Astrocyte (in vitro differentiated cells and primary cell): ENCODE measurements at regions not wholly inside any gene's neighbourhood (a gene's known extent, or its start where the extent isn't known, plus 50 kb on each side); places are given as distances from the start of the nearest gene placed in this dataset.
A peak's percentile ranks its signal among the peaks of the same experiment; 100 is the strongest.

ENCODE experiments used
- DNase-seq: peaks from one replicate; pipeline ENCODE4 v3.0.0-alpha.2; 2010; ENCODE audit warnings: low read depth
- FAIRE-seq: peaks from 2 replicates; lab custom pipeline; 2011; peaks lifted over from hg19 to GRCh38; lab: Jason Lieb, UNC
- H2AFZ ChIP-seq: 2 replicates; pipeline ENCODE4 v1.6.0; 2012; ENCODE audit warnings: low read depth, low read length, inconsistent platforms
- H3K27ac ChIP-seq: 2 replicates; pipeline ENCODE4 v1.5.1; 2011; ENCODE audit warnings: low read depth, low read length, inconsistent platforms
- H3K27me3 ChIP-seq: 2 replicates; pipeline ENCODE4 v1.6.0; 2011; ENCODE audit warnings: low read length, inconsistent platforms; ENCODE audit not compliant: insufficient read depth
- H3K36me3 ChIP-seq: 2 replicates; pipeline ENCODE4 v1.5.1; 2011; ENCODE audit warnings: low read length, inconsistent platforms; ENCODE audit not compliant: insufficient read depth
- H3K4me1 ChIP-seq: 2 replicates; pipeline ENCODE4 v1.5.1; 2011; ENCODE audit warnings: low read length, inconsistent platforms; ENCODE audit not compliant: insufficient read depth
- H3K4me2 ChIP-seq: 2 replicates; pipeline ENCODE4 v1.6.0; 2012; ENCODE audit warnings: low read length, inconsistent platforms
- H3K4me3 ChIP-seq: 2 replicates; pipeline ENCODE4 v1.5.1; 2011; ENCODE audit warnings: low read depth, mild to moderate bottlenecking, low read length, inconsistent platforms; ENCODE audit not compliant: insufficient read depth
- H3K79me2 ChIP-seq: 2 replicates; pipeline ENCODE4 v1.6.0; 2012; ENCODE audit warnings: mild to moderate bottlenecking, low read length, inconsistent platforms; ENCODE audit not compliant: insufficient read depth
- H3K9ac ChIP-seq: 2 replicates; pipeline ENCODE4 v1.6.0; 2012; ENCODE audit warnings: mild to moderate bottlenecking, low read length, inconsistent platforms
- H3K9me3 ChIP-seq: 2 replicates; pipeline ENCODE4 v1.5.1; 2012; ENCODE audit warnings: low read depth, mild to moderate bottlenecking, low read length, inconsistent platforms; ENCODE audit not compliant: insufficient read depth
- H4K20me1 ChIP-seq: 2 replicates; pipeline ENCODE4 v1.6.0; 2012; ENCODE audit warnings: low read length, inconsistent platforms; ENCODE audit not compliant: insufficient read depth
- H3K27ac Mint-ChIP-seq: one replicate; pipeline ENCODE4 v1.8.0; 2021; ENCODE audit warnings: mild to moderate bottlenecking, mixed read lengths; ENCODE audit not compliant: unreplicated experiment
- H3K27me3 Mint-ChIP-seq: one replicate; pipeline ENCODE4 v1.8.0; 2021; ENCODE audit warnings: low read depth, mixed read lengths; ENCODE audit not compliant: unreplicated experiment
- H3K36me3 Mint-ChIP-seq: one replicate; pipeline ENCODE4 v1.8.0; 2021; ENCODE audit warnings: low read depth, mixed read lengths; ENCODE audit not compliant: unreplicated experiment
- H3K4me1 Mint-ChIP-seq: one replicate; pipeline ENCODE4 v1.8.0; 2021; ENCODE audit warnings: low read depth, mixed read lengths; ENCODE audit not compliant: unreplicated experiment
- H3K4me3 Mint-ChIP-seq: one replicate; pipeline ENCODE4 v1.8.0; 2021; ENCODE audit warnings: mild to moderate bottlenecking, moderate library complexity, mixed read lengths; ENCODE audit not compliant: unreplicated experiment
- H3K9me3 Mint-ChIP-seq: one replicate; pipeline ENCODE4 v1.8.0; 2021; ENCODE audit warnings: mild to moderate bottlenecking, mixed read lengths; ENCODE audit not compliant: unreplicated experiment
- CTCF ChIP-seq: IDR thresholded peaks from 2 replicates; pipeline ENCODE4 v1.5.1; 2011; ENCODE audit warnings: low read depth, mild to moderate bottlenecking, inconsistent platforms, low read length, moderate library complexity; ENCODE audit not compliant: insufficient read depth
- EZH2 ChIP-seq: IDR thresholded peaks from 2 replicates; pipeline ENCODE4 v1.6.1; 2012; ENCODE audit warnings: mild to moderate bottlenecking, low read length, inconsistent platforms; ENCODE audit not compliant: insufficient read depth

- Histone ChIP-seq H3K4me2 (peak overlapping the region; percentile 81), H3K36me3 (no peaks in the 10 kb centered on the region), H3K4me3 (peak overlapping the region; percentile 28), H3K27ac (no peak overlapping the region), H3K27me3 (no peaks in the 10 kb centered on the region), H2AFZ (no peak overlapping the region), H3K9ac (peak overlapping the region; percentile 50), H3K4me1 (peaks cover 29% of the 10 kb centered on the region), H4K20me1 (no peaks in the 10 kb centered on the region), H3K9me3 (no peaks in the 10 kb centered on the region), H3K79me2 (no peaks in the 10 kb centered on the region)
- Mint-ChIP-seq H3K4me1 (peaks cover 17% of the 10 kb centered on the region), H3K36me3 (no peaks in the 10 kb centered on the region), H3K4me3 (no peak overlapping the region), H3K9me3 (no peaks in the 10 kb centered on the region), H3K27ac (no peak overlapping the region), H3K27me3 (peaks cover 2% of the 10 kb centered on the region)
- FAIRE-seq: no peak
- DNase-seq: peak; percentile 74
- TF ChIP-seq EZH2 (no peak), CTCF (no peak)
Observed at GRCh38 chr5:142425286-142426065, 100.7 kb upstream of the SPRY4 start.

- H4K20me1 ChIP-seq: no peaks in the 10 kb centered on the region
- no peaks in the 10 kb centered on the region for H3K36me3 Mint-ChIP-seq
- DNase-seq (peak; percentile 67), FAIRE-seq (peak; percentile 49)
- H3K79me2 ChIP-seq: no peaks in the 10 kb centered on the region
- no peaks in the 10 kb centered on the region for H3K9me3 ChIP-seq
- TF ChIP-seq CTCF: no peak
- no peak for TF ChIP-seq EZH2
- no peak overlapping the region for H2AFZ ChIP-seq
- H3K27ac Mint-ChIP-seq: no peak overlapping the region
- H3K9ac ChIP-seq: no peak overlapping the region
- H3K4me3 ChIP-seq: no peak overlapping the region
- H3K4me3 Mint-ChIP-seq: no peak overlapping the region
- H3K9me3 Mint-ChIP-seq: no peaks in the 10 kb centered on the region
- H3K36me3 ChIP-seq: no peaks in the 10 kb centered on the region
- H3K27ac ChIP-seq: no peak overlapping the region
- no peaks in the 10 kb centered on the region for H3K27me3 Mint-ChIP-seq
- peaks cover 17% of the 10 kb centered on the region for H3K4me1 Mint-ChIP-seq
- H3K4me1 ChIP-seq: peaks cover 27% of the 10 kb centered on the region
- no peaks in the 10 kb centered on the region for H3K27me3 ChIP-seq
- no peak overlapping the region for H3K4me2 ChIP-seq
Observed at GRCh38 chr5:142422429-142422828, 97.6 kb upstream of the SPRY4 start.
